Gastroesophageal sphincter (tissue), 3 donors: ENCODE measurements at regions not wholly inside any gene's neighbourhood (a gene's known extent, or its start where the extent isn't known, plus 50 kb on each side); places are given as distances from the start of the nearest gene placed in this dataset.

Experiments used
- CTCF ChIP-seq, 4 experiments: fragments of 200-600 bp in 2 of 4; fragments of 450-650 bp in 2 of 4; sonication (generic) in 1 of 4; IDR thresholded peaks; one replicate each; pipeline ENCODE4 v1.5.1; 2017 to 2019; ENCODE audit warnings: antibody characterized with exemption in 4 of 4, mild to moderate bottlenecking in 2 of 4, moderate library complexity in 2 of 4
- EP300 ChIP-seq: sonication (generic); formaldehyde crosslinking; IDR thresholded peaks from one replicate; pipeline ENCODE4 v1.6.1; 2017; ENCODE audit warnings: antibody characterized with exemption, mild to moderate bottlenecking
- POLR2A ChIP-seq, 2 donors: fragments of 450-650 bp; IDR thresholded peaks; one replicate each; pipeline ENCODE4 v1.6.1; 2017; ENCODE audit warnings: antibody characterized with exemption in 2 of 2, mild to moderate bottlenecking in 2 of 2, moderate library complexity in 1 of 2
- POLR2AphosphoS5 ChIP-seq: sonication (generic); formaldehyde crosslinking; IDR thresholded peaks from one replicate; pipeline ENCODE4 v1.6.1; 2017; ENCODE audit warnings: antibody characterized with exemption

- TF ChIP-seq CTCF (IDR thresholded peaks at IDR 0.05) = no peak
- no peak for TF ChIP-seq POLR2A (IDR thresholded peaks at IDR 0.05)
- no peak for TF ChIP-seq EP300
- TF ChIP-seq POLR2AphosphoS5 = no peak
These were observed 320.2 kb upstream of the JARID2 start for GRCh38 chr6:14925699-14926026.
